ES-I3 (cell line): ENCODE measurements at regions not wholly inside any gene's neighbourhood (a gene's known extent, or its start where the extent isn't known, plus 50 kb on each side); places are given as distances from the start of the nearest gene placed in this dataset.
"Not testable (repeated sequence)": the region's sequence is repeated elsewhere in the genome, so short reads cannot be mapped to it uniquely, and the experiment has no call there.

Experiments used
- H3K36me3 ChIP-seq: 2 replicates; pipeline ENCODE4 v1.6.1; 2013; ENCODE audit warnings: mild to moderate bottlenecking, low read length, control low read depth, moderate library complexity; ENCODE audit not compliant: insufficient read depth
- H3K4me1 ChIP-seq: 2 replicates; pipeline ENCODE4 v1.6.1; 2013; ENCODE audit warnings: mild to moderate bottlenecking, control low read depth, low read length; ENCODE audit not compliant: insufficient read depth
- H3K9ac ChIP-seq: 2 replicates; pipeline ENCODE4 v1.6.1; 2013; ENCODE audit warnings: low read depth, mild to moderate bottlenecking, low read length, moderate library complexity
- H3K9me3 ChIP-seq: 2 replicates; pipeline ENCODE4 v1.6.1; 2013; ENCODE audit warnings: mild to moderate bottlenecking, low read length, moderate library complexity; ENCODE audit not compliant: control insufficient read depth, insufficient read depth

- Histone ChIP-seq H3K36me3 (no peaks in the 10 kb centered on the region), H3K4me1 (no peaks in the 10 kb centered on the region), H3K9me3 (no peaks in the 10 kb centered on the region), H3K9ac (no peak overlapping the region)
Observed at GRCh38 chr6:84847390-84848160, 83.2 kb upstream of the TBX18 start.

- H3K4me1 ChIP-seq = no peaks in the 10 kb centered on the region
- H3K9ac ChIP-seq = no peak overlapping the region
- no peaks in the 10 kb centered on the region for H3K36me3 ChIP-seq
- H3K9me3 ChIP-seq = no peaks in the 10 kb centered on the region
Observed at GRCh38 chr6:84842525-84843166, 78.2 kb upstream of the TBX18 start.

DNA sequence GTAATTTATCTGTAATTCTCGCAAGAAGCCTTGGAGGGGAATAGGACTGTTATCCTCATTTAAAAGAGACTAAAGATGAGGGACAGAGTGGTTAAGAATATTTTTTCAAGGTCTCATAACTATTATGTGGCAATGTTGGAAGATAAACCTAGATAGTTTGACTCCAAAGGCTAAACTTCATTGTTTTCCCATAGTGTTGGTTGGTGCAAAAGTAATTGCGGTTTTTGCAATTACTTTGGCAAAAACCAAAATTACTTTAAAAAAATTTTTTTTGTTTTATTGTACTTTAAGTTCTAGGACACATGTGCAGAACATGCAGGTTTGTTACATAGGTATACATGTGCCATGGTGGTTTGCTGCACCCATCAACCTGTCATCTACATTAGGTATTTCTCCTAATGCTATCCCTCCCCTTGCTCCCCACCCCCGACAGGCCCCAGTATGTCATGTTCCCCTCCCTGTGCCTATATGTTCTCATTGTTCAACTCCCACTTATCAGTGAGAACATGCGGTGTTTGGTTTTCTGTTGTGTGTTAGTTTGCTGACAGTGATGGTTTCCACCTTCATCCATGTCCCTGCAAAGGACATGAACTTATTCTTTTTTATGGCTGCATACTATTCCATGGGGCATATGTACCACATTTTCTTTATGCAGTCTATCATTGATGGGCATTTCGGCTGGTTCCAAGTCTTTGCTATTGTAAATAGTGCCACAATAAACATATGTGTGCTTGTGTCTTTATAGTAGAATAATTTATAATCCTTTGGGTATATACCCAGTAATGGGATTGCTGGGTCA is 72.9 kb upstream of the TBX18 start:
- not testable (repeated sequence) for H3K9ac ChIP-seq, H3K4me1 ChIP-seq, H3K9me3 ChIP-seq, H3K36me3 ChIP-seq

GRCh38 chr6:84836366-84836765 is 72.0 kb upstream of the TBX18 start:
- no peaks in the 10 kb centered on the region for H3K9me3 ChIP-seq
- no peaks in the 10 kb centered on the region for H3K4me1 ChIP-seq
- H3K9ac ChIP-seq = no peak overlapping the region
- no peaks in the 10 kb centered on the region for H3K36me3 ChIP-seq

GRCh38 chr6:84835340-84835739 is 70.9 kb upstream of the TBX18 start:
- Histone ChIP-seq H3K9me3 (no peaks in the 10 kb centered on the region), H3K9ac (no peak overlapping the region), H3K36me3 (no peaks in the 10 kb centered on the region), H3K4me1 (no peaks in the 10 kb centered on the region)

DNA sequence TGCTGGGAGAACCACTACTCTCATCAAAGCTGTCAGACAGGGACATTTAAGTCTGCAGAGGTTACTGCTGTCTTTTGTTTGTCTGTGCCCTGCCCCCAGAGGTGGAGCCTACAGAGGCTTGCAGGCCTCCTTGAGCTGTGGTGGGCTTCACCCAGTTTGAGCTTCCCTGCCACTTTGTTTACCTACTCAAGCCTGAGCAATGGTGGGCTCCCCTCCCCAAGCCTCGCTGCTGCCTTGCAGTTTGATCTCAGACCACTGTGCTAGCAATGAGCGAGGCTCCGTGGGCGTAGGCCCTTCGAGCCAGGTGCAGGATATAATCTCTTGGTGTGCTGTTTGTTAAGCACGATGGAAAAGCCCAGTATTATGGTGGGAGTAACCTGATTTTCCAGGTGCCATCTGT is 67.5 kb upstream of the TBX18 start:
- H3K9me3 ChIP-seq, H3K36me3 ChIP-seq, H3K9ac ChIP-seq, H3K4me1 ChIP-seq: not testable (repeated sequence)

DNA sequence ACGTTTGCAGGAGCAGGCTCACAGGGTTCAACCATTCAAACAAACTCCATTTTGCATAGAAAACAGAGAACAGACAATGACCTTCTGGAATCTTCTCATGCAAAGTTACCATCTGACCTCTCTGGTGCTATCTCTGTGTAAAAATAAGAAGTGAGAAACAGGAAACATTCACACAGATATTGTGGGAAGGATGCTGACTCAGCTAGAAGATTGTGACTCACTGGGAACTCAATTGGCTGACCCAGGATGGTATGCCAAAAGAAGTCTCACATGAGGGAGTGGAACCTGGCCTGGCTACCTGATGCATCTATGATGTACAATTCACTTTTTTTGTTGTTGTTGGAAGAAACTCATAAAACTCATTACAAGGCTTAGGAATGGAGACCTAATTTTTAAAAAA is 61.1 kb upstream of the TBX18 start:
- no peak overlapping the region for H3K9ac ChIP-seq
- no peaks in the 10 kb centered on the region for H3K36me3 ChIP-seq
- H3K4me1 ChIP-seq = no peaks in the 10 kb centered on the region
- no peaks in the 10 kb centered on the region for H3K9me3 ChIP-seq

- not testable (repeated sequence) for H3K9ac ChIP-seq, H3K4me1 ChIP-seq, H3K9me3 ChIP-seq, H3K36me3 ChIP-seq
Observed at GRCh38 chr6:84821314-84821713, 56.9 kb upstream of the TBX18 start.

DNA sequence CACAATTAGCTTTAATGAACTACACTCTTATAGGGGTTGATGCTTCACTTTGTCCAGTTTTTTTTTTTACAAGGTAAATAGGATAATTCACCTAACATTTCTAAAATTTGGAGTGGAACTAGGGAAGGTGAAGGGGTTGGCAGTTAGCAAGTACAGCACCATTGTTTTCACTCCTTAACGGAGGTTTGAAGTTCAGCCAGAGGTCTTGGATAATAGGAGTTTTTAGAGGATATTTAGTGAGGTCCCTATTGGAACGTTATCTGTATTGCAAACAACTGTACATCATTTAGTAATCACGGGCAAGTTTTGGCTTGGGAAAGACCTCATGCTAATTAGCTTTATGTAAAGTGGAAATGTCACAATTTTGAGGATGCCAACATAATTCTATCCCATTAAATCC is 52.3 kb upstream of the TBX18 start:
- Histone ChIP-seq H3K9me3 (no peaks in the 10 kb centered on the region), H3K9ac (no peak overlapping the region), H3K4me1 (no peaks in the 10 kb centered on the region), H3K36me3 (no peaks in the 10 kb centered on the region)

- H3K9ac ChIP-seq = no peak overlapping the region
Observed at GRCh38 chr6:84815896-84816735, 51.7 kb upstream of the TBX18 start.

More at GRCh38 chr6:84815896-84816735, 51.7 kb upstream of the TBX18 start:
- no peaks in the 10 kb centered on the region for H3K9me3 ChIP-seq
- H3K4me1 ChIP-seq = no peaks in the 10 kb centered on the region
- no peaks in the 10 kb centered on the region for H3K36me3 ChIP-seq
